ENCODE measurements at regions not wholly inside any gene's neighbourhood (a gene's known extent, or its start where the extent isn't known, plus 50 kb on each side); places are given as distances from the start of the nearest gene placed in this dataset.

DNA sequence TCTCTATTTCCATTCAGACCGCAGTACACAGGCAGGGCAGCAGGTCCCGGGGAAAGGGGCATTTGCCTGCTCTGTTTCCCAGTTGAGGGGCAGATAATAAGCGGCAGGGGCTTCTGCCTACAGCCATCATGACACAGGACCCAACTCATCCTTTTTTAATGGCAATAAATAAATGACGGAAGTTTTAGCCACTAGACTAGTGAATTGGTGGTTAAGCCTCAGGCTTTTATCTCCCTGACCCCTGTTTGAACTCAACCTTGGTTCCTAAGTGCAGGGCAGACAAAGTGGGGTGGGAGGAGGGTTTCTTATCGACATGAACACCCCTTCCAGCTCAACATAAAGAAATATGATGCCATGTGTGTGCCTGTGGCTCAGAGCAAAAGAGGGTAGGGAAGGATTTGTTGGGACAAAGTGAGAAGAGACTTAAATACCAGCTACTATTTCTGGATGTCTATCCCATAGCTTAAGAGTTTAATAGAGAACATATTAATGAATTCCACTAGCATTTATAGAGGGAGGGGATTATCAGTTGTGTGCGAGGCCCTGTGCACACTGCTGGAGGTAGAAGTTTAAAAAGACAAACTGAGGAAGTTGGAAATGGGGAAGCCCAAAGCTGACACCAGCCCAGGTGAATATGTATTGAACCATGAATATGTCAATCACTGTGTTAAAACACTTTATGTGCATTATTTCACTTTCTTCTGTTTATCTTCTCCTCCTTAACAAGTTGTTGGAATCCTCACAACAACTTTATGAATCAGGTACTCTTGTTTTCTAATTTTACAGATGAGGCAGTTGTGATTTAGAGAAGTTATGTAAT is 939.4 kb downstream of the MCTP2 start:
- Histone ChIP-seq H3K4me3 (ENCODE audit: low read depth, low read length, poor library complexity, severe bottlenecking) (no peak overlapping the region), H3K36me3 (ENCODE audit: insufficient read depth, low read length, poor library complexity, severe bottlenecking) (no peaks in the 10 kb centered on the region), H3K4me1 (ENCODE audit: insufficient read depth, low read length, poor library complexity, severe bottlenecking) (no peaks in the 10 kb centered on the region), H3K27me3 (replicated peaks; ENCODE audit: insufficient read depth, low read depth, low read length, poor library complexity) (no peaks in the 10 kb centered on the region), H3K9me3 (ENCODE audit: low read depth, low read length, poor library complexity, severe bottlenecking) (no peaks in the 10 kb centered on the region), H3K27ac (ENCODE audit: low read depth, low read length, poor library complexity, severe bottlenecking) (no peak overlapping the region)
- CTCF ChIA-PET = no interaction called here
- POLR2A ChIA-PET (ENCODE audit: low non-redundant PET) = no interaction called here
- intact Hi-C loops (cut with micrococcal nuclease; ENCODE audit: unreplicated experiment) = no loop called here
- BruUV-seq (replicated peaks) = no TSS peak
- DNase-seq (ENCODE audit: low spot score) = no peak
- no peak for TF ChIP-seq EZH2 (IDR thresholded peaks at IDR 0.05; ENCODE audit: borderline replicate concordance, low read depth, low read length, poor library complexity, severe bottlenecking)
- TF ChIP-seq, protein P1, sequence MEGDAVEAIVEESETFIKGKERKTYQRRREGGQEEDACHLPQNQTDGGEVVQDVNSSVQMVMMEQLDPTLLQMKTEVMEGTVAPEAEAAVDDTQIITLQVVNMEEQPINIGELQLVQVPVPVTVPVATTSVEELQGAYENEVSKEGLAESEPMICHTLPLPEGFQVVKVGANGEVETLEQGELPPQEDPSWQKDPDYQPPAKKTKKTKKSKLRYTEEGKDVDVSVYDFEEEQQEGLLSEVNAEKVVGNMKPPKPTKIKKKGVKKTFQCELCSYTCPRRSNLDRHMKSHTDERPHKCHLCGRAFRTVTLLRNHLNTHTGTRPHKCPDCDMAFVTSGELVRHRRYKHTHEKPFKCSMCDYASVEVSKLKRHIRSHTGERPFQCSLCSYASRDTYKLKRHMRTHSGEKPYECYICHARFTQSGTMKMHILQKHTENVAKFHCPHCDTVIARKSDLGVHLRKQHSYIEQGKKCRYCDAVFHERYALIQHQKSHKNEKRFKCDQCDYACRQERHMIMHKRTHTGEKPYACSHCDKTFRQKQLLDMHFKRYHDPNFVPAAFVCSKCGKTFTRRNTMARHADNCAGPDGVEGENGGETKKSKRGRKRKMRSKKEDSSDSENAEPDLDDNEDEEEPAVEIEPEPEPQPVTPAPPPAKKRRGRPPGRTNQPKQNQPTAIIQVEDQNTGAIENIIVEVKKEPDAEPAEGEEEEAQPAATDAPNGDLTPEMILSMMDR (conservative IDR thresholded peaks at IDR 0.05; ENCODE audit: low read depth, low read length) = no peak

DNA sequence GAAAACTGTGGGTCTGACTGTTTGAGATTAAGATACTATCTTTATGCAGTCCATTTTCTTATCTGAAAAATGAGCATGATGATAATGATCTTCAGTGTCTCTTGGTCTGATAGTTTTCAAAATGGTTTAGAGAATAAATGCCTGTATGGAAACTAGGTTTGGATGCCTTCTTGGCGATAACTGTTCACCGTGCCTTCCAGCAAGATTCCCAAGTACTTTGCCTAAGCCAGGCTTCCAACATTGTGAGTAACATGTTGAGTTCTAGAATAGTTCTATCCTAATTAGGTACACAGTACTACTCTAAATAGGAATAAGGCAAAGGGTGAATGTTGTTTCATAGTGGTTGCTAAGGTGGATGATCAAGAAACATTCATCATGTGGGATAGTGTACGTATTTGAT is 940.2 kb downstream of the MCTP2 start:
- no peak for TF ChIP-seq EZH2 (IDR thresholded peaks at IDR 0.05; ENCODE audit: borderline replicate concordance, low read depth, low read length, poor library complexity, severe bottlenecking)
- TF ChIP-seq, protein P1 (conservative IDR thresholded peaks at IDR 0.05; ENCODE audit: low read depth, low read length) = no peak
- no peaks in the 10 kb centered on the region for H3K4me1 ChIP-seq (ENCODE audit: insufficient read depth, low read length, poor library complexity, severe bottlenecking)
- no peak overlapping the region for H3K27ac ChIP-seq (ENCODE audit: low read depth, low read length, poor library complexity, severe bottlenecking)
- ChIA-PET POLR2A (ENCODE audit: low non-redundant PET) (no interaction called here), CTCF (no interaction called here)
- intact Hi-C loops (cut with micrococcal nuclease; ENCODE audit: unreplicated experiment) = no loop called here
- no peaks in the 10 kb centered on the region for H3K36me3 ChIP-seq (ENCODE audit: insufficient read depth, low read length, poor library complexity, severe bottlenecking)
- no peak for DNase-seq (ENCODE audit: low spot score)
- no TSS peak for BruUV-seq (replicated peaks)
- H3K4me3 ChIP-seq (ENCODE audit: low read depth, low read length, poor library complexity, severe bottlenecking) = no peak overlapping the region
- H3K9me3 ChIP-seq (ENCODE audit: low read depth, low read length, poor library complexity, severe bottlenecking) = no peaks in the 10 kb centered on the region
- H3K27me3 ChIP-seq (replicated peaks; ENCODE audit: insufficient read depth, low read depth, low read length, poor library complexity) = no peaks in the 10 kb centered on the region

- no peaks in the 10 kb centered on the region for H3K36me3 ChIP-seq (ENCODE audit: insufficient read depth, low read length, poor library complexity, severe bottlenecking)
- no peak overlapping the region for H3K4me3 ChIP-seq (ENCODE audit: low read depth, low read length, poor library complexity, severe bottlenecking)
- POLR2A ChIA-PET (ENCODE audit: low non-redundant PET) = interaction anchor here (1.0 kb wide), 1 partner anchor 165 kb away, joined by 4 read pairs; no protein-coding TSS in a partner anchor
- no peak overlapping the region for H3K27ac ChIP-seq (ENCODE audit: low read depth, low read length, poor library complexity, severe bottlenecking)
- CTCF ChIA-PET = no interaction called here
- no TSS peak for BruUV-seq (replicated peaks)
- TF ChIP-seq, protein P1 (conservative IDR thresholded peaks at IDR 0.05; ENCODE audit: low read depth, low read length) = no peak
- TF ChIP-seq EZH2 (IDR thresholded peaks at IDR 0.05; ENCODE audit: borderline replicate concordance, low read depth, low read length, poor library complexity, severe bottlenecking) = no peak
- intact Hi-C loops (cut with micrococcal nuclease; ENCODE audit: unreplicated experiment) = no loop called here
- no peaks in the 10 kb centered on the region for H3K4me1 ChIP-seq (ENCODE audit: insufficient read depth, low read length, poor library complexity, severe bottlenecking)
- DNase-seq (ENCODE audit: low spot score) = no peak
- H3K27me3 ChIP-seq (replicated peaks; ENCODE audit: insufficient read depth, low read depth, low read length, poor library complexity) = no peaks in the 10 kb centered on the region
- no peaks in the 10 kb centered on the region for H3K9me3 ChIP-seq (ENCODE audit: low read depth, low read length, poor library complexity, severe bottlenecking)
These were observed 943.2 kb downstream of the MCTP2 start for GRCh38 chr15:95174301-95175259.
